HG02870 (cell line): ENCODE measurements at regions not wholly inside any gene's neighbourhood (a gene's known extent, or its start where the extent isn't known, plus 50 kb on each side); places are given as distances from the start of the nearest gene placed in this dataset.
A peak's percentile ranks its signal among the peaks of the same experiment; 100 is the strongest.

Source experiments
- ATAC-seq: cut with Tn5 transposase; IDR thresholded peaks from one replicate; pipeline ENCODE4 v1.9.1; 2021; ENCODE audit warnings: mild to moderate bottlenecking, moderate library complexity; ENCODE audit not compliant: unreplicated experiment

DNA sequence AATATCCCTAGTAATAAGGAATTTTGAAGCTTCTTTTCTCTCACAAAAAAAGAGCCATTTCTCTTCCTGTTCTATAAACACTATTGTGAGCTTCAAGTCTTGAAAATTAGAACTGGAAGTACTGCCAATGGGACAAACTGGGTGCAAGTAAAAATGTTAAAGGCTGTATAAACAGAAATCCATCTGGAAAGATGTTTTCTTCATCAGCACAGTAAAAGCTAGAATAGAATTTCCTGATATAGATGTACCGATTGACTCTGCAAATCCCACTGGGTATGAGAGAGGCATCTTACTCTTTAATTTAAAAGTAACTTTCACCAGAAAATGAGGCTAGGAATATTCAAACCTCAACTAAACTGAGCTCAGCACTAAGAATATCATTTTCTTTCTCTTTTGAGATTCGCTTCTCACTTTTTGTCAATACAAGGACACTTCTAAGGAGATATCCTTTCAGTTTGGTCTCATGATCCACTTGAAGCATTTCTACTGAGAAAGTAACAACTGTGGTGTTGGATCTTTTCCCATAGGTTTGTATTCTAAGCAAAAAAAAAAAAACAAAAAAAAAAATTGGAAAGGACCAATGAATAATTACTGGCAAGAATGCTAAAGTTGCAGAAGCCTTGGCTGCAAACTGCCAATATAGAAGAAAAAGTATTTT, 169.0 kb upstream of the PRDM1 start:
- no peak for ATAC-seq

DNA sequence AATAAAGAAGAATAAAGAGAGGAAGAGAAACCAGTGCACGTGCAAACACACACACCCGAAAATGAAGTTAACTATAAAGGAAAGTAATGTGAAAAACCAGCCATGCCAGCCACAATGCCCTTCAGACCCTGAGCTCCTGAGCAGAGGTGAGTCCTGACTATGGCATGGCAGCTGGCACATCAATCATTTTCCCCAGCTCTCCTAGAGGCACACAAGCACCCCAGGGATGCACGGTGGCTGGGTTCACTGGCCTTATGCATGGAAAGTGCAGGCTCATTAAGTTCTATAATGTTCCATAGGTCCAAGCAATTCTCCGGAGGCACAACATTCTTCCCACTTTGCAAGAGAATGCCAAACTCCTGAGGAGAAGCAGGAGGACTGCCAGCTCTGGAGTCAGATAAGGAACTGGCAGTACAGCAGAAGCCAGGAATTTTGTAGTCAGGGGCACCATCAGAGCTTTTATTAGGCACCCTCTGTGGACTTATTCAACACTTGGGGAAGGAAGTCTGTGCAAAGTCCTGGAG, 175.0 kb upstream of the PRDM1 start:
- no peak for ATAC-seq

DNA sequence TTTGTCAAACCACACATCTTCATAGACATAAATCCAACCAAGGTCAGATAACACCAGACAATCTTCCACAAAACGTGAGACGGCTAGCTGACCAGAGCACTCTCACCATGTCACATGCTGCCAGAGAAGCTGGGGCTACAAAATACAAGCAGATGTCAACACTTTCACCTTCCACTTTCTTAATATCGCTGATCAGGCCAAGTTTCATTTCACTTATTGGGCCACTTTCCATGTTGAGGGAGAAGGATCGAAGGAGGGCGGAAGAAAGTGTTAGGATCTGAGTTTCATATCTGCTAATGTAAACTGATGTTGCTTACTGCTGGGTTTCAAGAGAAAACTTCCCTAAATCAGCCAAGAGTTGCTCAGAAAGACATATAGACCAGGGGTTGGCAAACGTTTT, 177.0 kb upstream of the PRDM1 start:
- ATAC-seq: no peak

DNA sequence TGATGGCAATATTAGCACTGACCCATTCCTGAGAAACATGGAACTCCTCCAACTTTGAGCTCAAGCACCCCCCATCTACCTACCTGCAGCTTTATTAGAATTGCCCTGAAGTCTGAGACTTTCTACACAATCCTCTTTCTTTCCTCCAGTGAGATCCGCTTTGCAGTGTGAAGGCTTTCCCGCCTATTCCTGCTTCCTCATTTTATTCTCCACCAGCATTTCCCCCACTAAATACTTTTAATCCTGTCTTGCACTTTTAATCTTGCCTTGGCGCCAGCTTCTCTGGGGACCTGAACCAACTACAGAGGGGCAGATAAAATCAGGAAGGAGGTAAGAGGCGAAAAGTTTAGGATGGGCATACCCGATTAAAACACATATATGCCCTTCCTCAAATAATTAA, 178.1 kb upstream of the PRDM1 start:
- ATAC-seq: no peak

DNA sequence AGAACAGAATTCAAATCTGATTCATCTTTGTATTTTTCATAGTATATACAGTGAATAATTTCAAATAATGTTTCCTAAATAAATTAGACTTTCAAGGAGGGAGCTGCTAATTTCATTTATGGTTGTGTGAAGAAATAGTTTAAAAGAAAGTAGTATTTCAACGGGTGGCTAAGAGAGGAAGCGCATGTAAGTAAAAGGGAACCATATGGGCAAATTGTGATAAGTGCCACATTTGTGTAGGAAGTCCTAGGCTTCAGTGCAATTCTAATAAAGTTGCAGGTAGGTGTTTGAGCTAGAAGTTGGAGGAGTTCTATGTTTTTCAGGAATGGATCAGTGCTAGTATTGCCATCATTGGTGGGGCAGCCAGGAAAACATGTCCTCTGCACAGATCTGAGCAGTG, 178.8 kb upstream of the PRDM1 start:
- no peak for ATAC-seq

DNA sequence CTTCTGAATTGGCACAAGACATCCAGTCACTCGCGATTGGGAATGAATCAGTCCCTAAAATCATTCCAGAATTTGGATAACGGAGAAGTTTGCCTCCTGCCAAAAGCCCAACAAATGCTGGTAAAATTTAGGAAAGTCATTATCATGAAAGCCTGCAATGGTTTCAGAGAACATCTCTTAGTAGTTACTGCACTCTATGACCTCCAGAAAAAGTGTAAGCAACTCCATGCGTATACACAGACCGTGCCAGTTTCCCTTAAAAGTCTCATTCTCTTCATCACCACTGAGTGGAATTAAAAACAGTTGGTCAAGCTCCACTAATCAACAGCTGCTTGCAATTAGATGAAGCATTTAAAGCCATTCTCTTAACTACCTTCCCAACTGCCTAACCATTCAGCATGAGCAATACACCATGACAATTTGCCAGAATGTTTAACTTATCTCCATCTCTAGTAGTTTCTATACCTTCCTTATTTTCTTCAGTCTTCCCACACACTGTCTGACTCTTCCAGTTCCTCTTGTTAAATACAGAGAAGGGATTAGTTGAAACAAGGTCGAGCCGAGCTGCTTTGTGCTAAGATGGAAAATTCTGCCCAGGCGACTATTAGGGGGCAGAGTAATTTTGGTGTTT, 183.6 kb upstream of the PRDM1 start:
- no peak for ATAC-seq

DNA sequence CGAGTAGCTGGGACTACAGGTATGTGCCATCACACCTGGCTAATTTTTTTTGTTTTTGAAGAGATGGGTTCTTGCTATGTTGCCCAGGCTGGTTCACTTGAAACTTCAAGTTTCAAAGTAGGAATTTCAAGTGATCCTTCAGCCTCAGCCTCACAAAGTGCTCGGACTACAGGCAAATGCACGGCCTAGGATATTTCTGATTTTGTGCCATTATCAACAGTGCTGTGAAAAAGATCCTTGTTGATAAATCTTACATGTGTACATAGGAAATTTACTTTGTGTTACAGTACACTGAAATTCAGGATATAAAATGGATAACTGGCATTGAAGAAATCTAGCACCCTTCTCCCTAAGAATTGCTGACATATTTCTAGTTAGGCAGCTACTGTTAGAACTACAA, 184.6 kb upstream of the PRDM1 start:
- ATAC-seq: no peak

DNA sequence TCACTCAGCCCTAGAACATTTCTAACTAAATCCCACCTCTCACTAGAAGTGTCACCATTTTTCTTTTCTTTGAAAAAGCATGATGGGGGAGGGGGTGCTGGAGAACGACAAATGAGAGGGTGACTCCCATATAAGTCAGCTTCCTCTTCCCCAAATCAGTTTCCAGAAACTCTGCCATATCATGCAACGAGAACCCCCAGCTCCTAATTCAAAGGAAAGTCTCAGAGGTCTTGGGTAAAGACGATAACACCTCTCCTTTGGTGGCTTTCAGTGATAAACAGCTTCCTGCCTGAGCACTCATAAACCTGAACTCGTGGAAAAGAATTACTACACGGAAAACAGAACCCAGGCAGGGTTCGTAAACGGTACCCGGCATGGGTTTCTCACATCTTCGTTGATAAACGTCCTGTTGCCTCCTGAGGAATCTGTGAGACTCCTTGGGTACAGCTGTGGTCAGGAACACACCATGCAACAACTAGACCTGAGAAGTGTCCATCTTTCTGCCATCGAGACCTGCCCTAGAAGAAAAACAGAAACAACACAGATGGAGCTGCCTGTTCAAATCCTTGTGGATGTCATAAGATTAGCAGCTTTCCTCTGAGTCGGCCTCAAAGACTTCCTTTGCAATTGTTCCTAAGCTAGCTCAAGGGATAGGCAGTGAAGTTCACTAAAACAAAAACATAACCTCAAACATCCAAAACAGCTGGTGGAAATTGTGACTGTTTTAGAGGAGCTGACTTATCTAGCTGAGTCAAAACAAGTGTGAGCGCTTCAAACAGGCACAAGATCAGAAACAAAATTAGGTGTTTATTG, 185.8 kb upstream of the PRDM1 start:
- no peak for ATAC-seq

DNA sequence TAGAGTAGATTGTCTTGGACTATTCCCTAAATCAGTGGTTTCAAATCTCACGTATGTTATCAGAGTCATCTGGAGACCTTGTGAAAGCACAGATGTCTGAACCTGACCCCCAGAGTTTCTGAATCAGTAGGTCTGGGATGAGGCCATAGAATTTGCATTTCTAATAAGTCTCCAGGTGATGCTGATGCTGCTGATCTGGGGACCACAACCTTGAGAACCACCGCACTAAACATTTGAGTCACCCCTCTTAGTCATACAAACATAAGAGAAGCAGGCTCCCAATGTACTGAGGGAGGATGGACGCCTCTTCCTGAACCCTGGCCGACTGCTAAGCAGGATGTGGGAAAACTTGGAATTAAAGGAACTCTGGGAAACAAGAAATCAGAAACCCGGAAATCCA, 187.8 kb upstream of the PRDM1 start:
- ATAC-seq: peak; percentile 69

DNA sequence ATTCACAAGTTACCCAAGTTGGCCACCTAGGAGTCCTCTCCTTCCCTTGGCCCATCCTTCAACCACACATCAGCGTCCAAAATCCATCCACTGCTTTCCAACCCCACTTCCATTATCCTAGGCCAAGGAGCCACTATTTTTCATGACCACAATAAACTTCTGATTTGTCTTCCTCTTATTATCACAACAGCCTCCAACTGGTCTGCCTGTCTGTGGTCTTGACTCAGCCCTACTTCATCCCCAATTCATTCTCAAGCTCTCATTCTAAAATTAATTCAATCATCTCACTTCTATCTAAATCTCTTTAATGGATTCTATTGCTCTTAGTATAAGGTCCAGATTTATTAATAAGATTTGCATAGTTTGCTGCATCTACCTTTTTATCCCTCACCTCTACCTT, 189.0 kb upstream of the PRDM1 start:
- no peak for ATAC-seq

DNA sequence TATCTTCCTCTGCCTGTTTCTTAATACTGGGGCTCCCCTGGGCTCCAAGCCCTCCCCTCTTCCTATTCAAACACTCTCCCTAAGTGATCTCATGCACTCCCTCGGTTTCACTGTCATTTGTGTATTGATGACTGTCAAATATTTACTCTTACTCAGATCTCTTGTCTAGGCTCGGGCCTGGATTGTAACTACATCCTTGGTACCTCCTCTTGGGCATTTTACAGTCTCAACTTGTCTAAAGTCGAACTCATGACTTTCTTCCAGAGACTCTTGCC, 189.4 kb upstream of the PRDM1 start:
- no peak for ATAC-seq

DNA sequence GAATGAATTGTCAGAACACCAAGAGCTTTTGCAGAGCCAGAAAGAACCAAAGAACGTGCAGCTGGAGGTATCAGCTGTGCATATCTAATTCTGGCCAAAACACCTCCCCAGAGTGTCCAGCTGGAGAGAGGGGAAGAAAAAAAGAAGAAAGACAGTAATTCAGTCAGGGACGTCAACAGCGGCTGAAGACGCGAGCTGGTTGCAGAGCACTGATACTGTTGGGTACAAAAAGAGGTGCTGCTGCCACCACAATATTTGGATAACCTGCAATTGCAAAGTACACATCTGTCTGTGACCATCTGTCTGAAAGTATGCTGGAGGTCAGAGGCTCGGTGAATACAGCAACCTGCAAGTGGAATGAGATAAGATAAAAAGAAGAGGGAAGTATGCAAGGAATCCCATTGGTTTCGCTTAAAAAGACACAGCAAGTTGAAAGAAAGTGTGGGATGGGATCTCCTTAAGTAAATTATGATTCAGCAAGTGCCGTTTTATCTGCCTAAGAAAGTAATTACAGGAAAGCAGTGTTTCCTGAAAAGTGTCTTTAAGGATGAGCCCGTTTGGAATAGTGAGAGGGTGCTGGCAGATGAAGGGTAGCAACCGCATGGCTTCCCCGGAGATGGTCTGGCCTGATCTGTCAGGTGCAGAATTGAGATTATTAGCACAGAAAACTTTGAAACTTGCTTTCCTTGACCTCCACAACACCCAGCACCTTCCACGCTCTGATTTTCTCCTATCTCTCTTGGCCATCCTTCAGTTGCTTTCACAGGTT, 189.9 kb upstream of the PRDM1 start:
- peak; percentile 28 for ATAC-seq

DNA sequence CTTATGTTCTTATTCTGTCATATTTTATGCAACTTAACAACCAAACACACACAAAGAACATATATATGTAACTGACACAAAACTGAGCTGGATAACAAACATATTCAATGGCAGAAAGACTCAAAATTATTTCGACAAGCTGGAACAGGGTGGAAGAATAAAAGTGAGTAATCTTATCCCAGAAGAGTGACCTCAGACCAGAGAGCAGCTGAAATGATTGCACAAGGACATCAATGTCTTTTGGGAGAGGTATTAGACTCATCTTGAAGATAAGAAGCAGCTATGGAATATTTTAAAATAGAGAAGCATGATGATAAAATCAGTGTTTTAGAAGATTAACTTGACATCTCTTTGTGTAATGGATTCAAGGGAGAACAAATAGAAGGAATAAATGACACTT, 191.6 kb upstream of the PRDM1 start:
- ATAC-seq: no peak

DNA sequence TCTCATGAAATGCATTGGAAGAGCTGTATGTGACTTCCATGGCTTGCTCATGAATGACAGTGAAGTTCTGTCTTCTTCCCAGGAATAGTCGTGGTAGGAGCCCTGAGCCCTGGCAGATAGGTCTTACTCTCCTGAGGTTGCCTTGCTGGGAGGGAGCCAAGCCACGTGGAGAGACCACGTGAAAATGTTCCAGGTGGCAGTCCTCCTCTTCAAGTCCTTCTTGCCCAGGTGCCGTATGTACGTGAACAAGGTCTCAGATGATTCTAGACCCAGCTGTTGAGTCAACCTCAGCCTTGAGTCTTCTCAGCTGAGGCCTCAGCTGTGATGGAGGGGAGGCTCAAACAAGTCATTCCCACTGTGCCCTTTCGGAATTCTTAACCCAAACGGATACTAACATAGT, 192.4 kb upstream of the PRDM1 start:
- no peak for ATAC-seq

DNA sequence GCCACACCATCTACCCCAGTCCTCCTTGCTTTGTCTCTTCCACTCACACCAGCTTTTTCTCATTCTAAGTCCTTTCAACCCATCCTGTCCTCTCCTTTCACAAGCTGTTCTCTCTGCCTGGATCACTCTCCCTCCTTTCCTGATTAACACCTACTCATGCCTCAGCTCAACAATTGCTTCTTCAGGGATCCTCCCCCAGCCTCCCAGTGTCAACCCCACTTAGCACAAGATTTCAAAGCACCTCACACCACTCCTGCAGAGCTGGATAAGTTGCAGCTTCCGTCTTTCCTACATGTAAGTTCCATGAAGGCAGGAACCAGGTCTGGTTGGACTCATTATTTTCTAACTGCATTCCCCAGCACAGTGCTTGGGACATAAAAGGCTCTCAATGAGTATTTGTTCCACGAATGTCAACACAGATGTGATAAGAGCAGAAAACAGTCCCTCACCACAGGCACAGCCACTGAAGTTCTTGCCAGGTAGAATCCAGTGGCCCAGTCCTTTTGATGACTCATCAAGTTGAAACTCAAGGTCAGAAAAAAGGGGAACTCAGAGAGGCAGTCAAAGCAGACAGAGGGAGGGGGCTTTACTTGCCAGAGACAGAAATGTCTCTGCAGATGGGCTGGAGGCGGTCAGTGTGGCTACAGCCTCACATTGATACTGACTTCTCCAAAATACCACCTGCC, 193.4 kb upstream of the PRDM1 start:
- peak; percentile 77 for ATAC-seq

DNA sequence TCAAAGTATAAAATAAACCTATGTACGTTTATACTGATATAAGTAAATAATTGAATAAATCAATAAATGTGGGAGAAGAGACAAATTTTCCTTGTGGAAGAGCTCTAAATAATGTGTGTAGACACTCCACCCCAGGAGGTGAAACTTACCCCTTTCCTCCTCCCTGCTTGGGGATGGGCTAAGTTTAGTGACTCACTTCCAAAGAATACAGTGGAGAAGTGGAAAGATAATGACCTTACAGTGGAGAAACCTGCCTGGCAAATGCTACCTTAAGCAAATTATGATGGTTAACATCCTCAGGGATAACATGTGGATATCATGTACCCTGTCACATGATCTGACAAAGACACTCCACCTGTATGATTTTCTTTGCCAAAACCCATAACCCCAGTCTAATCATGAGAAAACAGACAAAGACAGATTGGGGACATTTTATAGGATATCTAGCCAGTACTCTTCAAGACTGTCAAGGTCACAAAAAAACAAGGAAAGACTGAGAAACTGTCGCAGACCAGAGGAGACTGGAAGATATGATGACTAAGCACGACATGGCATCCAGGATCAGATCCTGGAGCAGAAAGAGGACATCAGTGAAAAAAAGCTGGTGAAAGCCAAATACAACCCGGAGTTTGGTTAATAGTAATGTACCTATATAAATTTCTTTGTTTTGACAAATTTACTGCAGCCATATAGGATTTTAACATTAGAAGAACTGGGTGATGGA, 195.5 kb upstream of the PRDM1 start:
- no peak for ATAC-seq

DNA sequence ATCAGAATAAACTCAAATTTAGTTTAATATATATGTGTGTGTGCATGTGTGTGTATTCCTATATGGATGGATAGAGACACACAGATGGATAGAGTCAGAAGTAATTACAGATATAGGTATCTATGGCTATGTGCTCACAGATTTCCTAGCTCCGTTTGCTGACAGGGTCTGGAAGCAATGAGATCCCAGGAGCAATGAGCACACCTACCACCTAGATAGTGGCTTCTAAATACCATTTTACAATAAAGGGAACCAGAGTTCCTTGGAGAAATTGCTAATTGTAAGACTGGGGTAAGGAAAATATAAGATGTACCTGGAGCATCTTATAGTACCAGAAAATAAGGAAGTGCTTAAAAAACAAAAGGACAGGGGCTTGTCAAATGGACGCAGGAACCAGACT, 196.2 kb upstream of the PRDM1 start:
- ATAC-seq: no peak

DNA sequence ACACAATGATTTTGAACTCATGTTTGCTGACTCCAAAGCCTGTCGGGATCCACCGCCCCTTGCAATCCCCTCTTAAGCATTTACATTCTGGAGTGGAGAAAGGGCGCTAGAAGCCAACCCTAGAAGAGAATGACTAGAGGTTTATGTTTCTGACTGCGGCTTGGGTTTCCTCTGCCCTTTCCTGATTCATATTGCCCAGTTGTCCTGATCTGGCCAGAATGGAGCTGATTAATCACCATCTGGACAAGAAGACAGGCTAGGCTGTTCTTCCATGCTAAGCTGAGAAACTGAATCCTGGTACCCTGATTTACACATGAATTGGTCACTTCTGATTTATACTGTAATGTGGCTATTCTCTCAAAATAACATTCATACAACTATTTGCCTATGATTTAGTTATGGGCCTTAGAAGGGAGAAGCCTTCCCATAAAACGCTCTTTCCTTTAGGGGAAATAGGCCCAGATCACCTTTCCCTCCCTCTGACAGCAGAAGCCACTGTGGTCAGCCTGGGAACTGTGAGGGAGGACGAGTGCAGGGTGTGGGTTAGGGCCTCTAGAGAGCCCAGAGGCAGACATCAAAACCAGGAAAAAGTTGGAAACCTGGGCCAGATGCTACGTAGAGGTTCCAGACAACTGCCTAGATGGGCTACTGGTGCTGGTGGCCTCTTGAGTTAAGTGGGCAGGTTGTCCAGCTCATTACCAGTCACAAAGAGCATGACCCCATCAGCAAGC, 199.2 kb upstream of the PRDM1 start:
- no peak for ATAC-seq

DNA sequence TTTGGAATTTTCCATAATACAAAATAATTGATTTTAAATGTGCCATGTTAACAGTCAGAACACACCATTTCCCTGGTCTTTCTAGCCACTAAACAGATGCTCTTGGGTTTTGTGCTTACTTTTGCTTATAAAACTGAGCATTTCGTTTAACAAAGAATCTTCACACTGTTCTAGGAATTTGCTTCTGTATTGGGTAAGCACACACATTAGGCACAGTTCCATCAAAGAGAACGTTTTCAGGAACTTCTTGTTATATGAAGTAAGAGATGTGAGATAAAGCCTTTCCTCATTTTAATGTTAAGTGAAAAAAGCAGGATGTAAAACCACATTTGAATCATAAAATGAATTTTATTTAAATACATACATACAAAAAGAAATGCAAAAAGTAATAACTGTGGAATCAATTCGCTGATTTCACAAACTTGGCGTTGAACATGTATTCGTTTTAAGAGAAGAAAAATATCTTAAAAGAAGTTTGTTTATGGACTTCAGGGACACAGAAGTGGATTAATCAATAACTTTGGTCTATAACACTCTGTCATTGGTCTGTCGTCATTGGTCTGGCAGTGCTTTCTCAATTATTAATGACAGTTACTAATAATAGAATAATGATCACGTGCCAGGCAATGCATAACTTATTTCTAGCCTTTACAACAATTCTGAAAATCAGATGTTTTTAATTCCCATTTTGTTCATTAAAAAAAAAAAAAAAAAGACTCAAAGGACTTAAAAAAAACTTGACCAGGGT, 199.9 kb upstream of the PRDM1 start:
- ATAC-seq: no peak
